C4-2B (cell line): ENCODE measurements at regions not wholly inside any gene's neighbourhood (a gene's known extent, or its start where the extent isn't known, plus 50 kb on each side); places are given as distances from the start of the nearest gene placed in this dataset.
"Not testable (repeated sequence)": the region's sequence is repeated elsewhere in the genome, so short reads cannot be mapped to it uniquely, and the experiment has no call there.

ENCODE experiments used
- ZFX ChIP-seq: fragments of 450-650 bp; IDR thresholded peaks from 2 replicates; pipeline ENCODE4 v1.6.1; 2017
- TF ChIP-seq, protein P1 (sequence below): fragments of 450-650 bp; conservative IDR thresholded peaks from 2 replicates; pipeline ENCODE4 v1.5.1; 2017; ENCODE audit warnings: mild to moderate bottlenecking

DNA sequence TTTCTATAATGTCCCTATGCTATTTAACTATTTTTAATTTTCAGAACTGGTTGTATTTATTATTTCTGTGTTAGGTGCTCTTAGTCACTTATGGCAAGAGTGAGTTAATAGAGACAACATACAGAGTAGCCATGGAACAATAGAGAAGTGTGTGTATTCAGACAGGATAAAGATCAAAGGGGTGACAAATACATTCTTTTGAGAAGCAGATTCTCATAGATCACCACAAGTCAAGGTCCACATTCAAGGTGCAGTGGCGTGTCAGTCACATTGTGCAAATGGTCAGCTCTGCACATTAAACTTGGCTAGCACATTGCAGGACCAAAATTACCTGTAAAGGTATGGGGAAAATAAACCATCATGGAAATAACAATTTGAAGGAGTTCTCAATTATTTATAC lies 369.7 kb downstream of the RPIA start:
- TF ChIP-seq, protein P1, sequence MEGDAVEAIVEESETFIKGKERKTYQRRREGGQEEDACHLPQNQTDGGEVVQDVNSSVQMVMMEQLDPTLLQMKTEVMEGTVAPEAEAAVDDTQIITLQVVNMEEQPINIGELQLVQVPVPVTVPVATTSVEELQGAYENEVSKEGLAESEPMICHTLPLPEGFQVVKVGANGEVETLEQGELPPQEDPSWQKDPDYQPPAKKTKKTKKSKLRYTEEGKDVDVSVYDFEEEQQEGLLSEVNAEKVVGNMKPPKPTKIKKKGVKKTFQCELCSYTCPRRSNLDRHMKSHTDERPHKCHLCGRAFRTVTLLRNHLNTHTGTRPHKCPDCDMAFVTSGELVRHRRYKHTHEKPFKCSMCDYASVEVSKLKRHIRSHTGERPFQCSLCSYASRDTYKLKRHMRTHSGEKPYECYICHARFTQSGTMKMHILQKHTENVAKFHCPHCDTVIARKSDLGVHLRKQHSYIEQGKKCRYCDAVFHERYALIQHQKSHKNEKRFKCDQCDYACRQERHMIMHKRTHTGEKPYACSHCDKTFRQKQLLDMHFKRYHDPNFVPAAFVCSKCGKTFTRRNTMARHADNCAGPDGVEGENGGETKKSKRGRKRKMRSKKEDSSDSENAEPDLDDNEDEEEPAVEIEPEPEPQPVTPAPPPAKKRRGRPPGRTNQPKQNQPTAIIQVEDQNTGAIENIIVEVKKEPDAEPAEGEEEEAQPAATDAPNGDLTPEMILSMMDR: not testable (repeated sequence)
- not testable (repeated sequence) for TF ChIP-seq ZFX
